ENCODE measurements at regions not wholly inside any gene's neighbourhood (a gene's known extent, or its start where the extent isn't known, plus 50 kb on each side); places are given as distances from the start of the nearest gene placed in this dataset.

GRCh38 chr6:71452697-71453370 is 164.2 kb downstream of the OGFRL1 start:
- no peaks in the 10 kb centered on the region for H3K27me3 ChIP-seq (ENCODE audit: control insufficient read depth in 2 of 2, insufficient read depth in 1 of 2, low read length in 1 of 2)
- no peak overlapping the region for H3K27ac ChIP-seq (ENCODE audit: low read depth in 1 of 2, low read length in 1 of 2)
- WGBS, result 88% methylated on average over 5 of the region's 5 CpGs
- no peak for DNase-seq (ENCODE audit: low read depth in 6 of 9, low spot score in 9 of 9)
- H3K4me1 ChIP-seq (ENCODE audit: control insufficient read depth in 2 of 2, insufficient read depth in 2 of 2, low read length in 2 of 2), result no peaks in the 10 kb centered on the region
- no peaks in the 10 kb centered on the region for H3K9me3 ChIP-seq (ENCODE audit: control insufficient read depth in 2 of 2, insufficient read depth in 1 of 2, low read length in 1 of 2)
- no peak overlapping the region for H3K4me3 ChIP-seq (ENCODE audit: low read length in 2 of 2)
- no peaks in the 10 kb centered on the region for H3K36me3 ChIP-seq (ENCODE audit: control insufficient read depth in 2 of 2, insufficient read depth in 2 of 2, low read length in 1 of 2)

GRCh38 chr6:71453371-71453706 is 164.7 kb downstream of the OGFRL1 start:
- no peaks in the 10 kb centered on the region for H3K4me1 ChIP-seq (ENCODE audit: control insufficient read depth in 2 of 2, insufficient read depth in 2 of 2, low read length in 2 of 2)
- no peaks in the 10 kb centered on the region for H3K36me3 ChIP-seq (ENCODE audit: control insufficient read depth in 2 of 2, insufficient read depth in 2 of 2, low read length in 1 of 2)
- no peaks in the 10 kb centered on the region for H3K9me3 ChIP-seq (ENCODE audit: control insufficient read depth in 2 of 2, insufficient read depth in 1 of 2, low read length in 1 of 2)
- no peak overlapping the region for H3K27ac ChIP-seq (ENCODE audit: low read depth in 1 of 2, low read length in 1 of 2)
- no peaks in the 10 kb centered on the region for H3K27me3 ChIP-seq (ENCODE audit: control insufficient read depth in 2 of 2, insufficient read depth in 1 of 2, low read length in 1 of 2)
- no peak for DNase-seq (ENCODE audit: low read depth in 6 of 9, low spot score in 9 of 9)
- H3K4me3 ChIP-seq (ENCODE audit: low read length in 2 of 2), result no peak overlapping the region

- H3K36me3 ChIP-seq (ENCODE audit: control insufficient read depth in 2 of 2, insufficient read depth in 2 of 2, low read length in 1 of 2), result no peaks in the 10 kb centered on the region
- H3K27me3 ChIP-seq (ENCODE audit: control insufficient read depth in 2 of 2, insufficient read depth in 1 of 2, low read length in 1 of 2), result no peaks in the 10 kb centered on the region
- H3K4me3 ChIP-seq (ENCODE audit: low read length in 2 of 2), result no peak overlapping the region
- H3K27ac ChIP-seq (ENCODE audit: low read depth in 1 of 2, low read length in 1 of 2), result no peak overlapping the region
- no peaks in the 10 kb centered on the region for H3K4me1 ChIP-seq (ENCODE audit: control insufficient read depth in 2 of 2, insufficient read depth in 2 of 2, low read length in 2 of 2)
- WGBS, result 89% methylated on average over 1 of the region's 1 CpG
- H3K9me3 ChIP-seq (ENCODE audit: control insufficient read depth in 2 of 2, insufficient read depth in 1 of 2, low read length in 1 of 2), result no peaks in the 10 kb centered on the region
- no peak for DNase-seq (ENCODE audit: low read depth in 6 of 9, low spot score in 9 of 9)
These were observed 165.4 kb downstream of the OGFRL1 start for GRCh38 chr6:71454056-71454455.

GRCh38 chr6:71457929-71458328 is 169.3 kb downstream of the OGFRL1 start:
- Histone ChIP-seq H3K9me3 (ENCODE audit: control insufficient read depth in 2 of 2, insufficient read depth in 1 of 2, low read length in 1 of 2) (no peaks in the 10 kb centered on the region), H3K27me3 (ENCODE audit: control insufficient read depth in 2 of 2, insufficient read depth in 1 of 2, low read length in 1 of 2) (no peaks in the 10 kb centered on the region), H3K4me1 (ENCODE audit: control insufficient read depth in 2 of 2, insufficient read depth in 2 of 2, low read length in 2 of 2) (no peaks in the 10 kb centered on the region), H3K4me3 (ENCODE audit: low read length in 2 of 2) (no peak overlapping the region), H3K27ac (ENCODE audit: low read depth in 1 of 2, low read length in 1 of 2) (no peak overlapping the region), H3K36me3 (ENCODE audit: control insufficient read depth in 2 of 2, insufficient read depth in 2 of 2, low read length in 1 of 2) (no peaks in the 10 kb centered on the region)
- WGBS, result 96% methylated on average over 1 of the region's 1 CpG
- DNase-seq (ENCODE audit: low read depth in 6 of 9, low spot score in 9 of 9), result no peak

GRCh38 chr6:71459162-71459561 is 170.6 kb downstream of the OGFRL1 start:
- Histone ChIP-seq H3K36me3 (ENCODE audit: control insufficient read depth in 2 of 2, insufficient read depth in 2 of 2, low read length in 1 of 2) (no peaks in the 10 kb centered on the region), H3K9me3 (ENCODE audit: control insufficient read depth in 2 of 2, insufficient read depth in 1 of 2, low read length in 1 of 2) (no peaks in the 10 kb centered on the region)
- 96% methylated on average over 2 of the region's 2 CpGs for WGBS

GRCh38 chr6:71460933-71461332 is 172.3 kb downstream of the OGFRL1 start:
- Histone ChIP-seq H3K27ac (ENCODE audit: low read depth in 1 of 2, low read length in 1 of 2) (no peak overlapping the region), H3K27me3 (ENCODE audit: control insufficient read depth in 2 of 2, insufficient read depth in 1 of 2, low read length in 1 of 2) (no peaks in the 10 kb centered on the region), H3K36me3 (ENCODE audit: control insufficient read depth in 2 of 2, insufficient read depth in 2 of 2, low read length in 1 of 2) (no peaks in the 10 kb centered on the region), H3K4me1 (ENCODE audit: control insufficient read depth in 2 of 2, insufficient read depth in 2 of 2, low read length in 2 of 2) (no peaks in the 10 kb centered on the region), H3K9me3 (ENCODE audit: control insufficient read depth in 2 of 2, insufficient read depth in 1 of 2, low read length in 1 of 2) (no peaks in the 10 kb centered on the region), H3K4me3 (ENCODE audit: low read length in 2 of 2) (no peak overlapping the region)
- WGBS, result 97% methylated on average over 3 of the region's 3 CpGs
- no peak for DNase-seq (ENCODE audit: low read depth in 6 of 9, low spot score in 9 of 9)

More at GRCh38 chr6:71459162-71459561, 170.6 kb downstream of the OGFRL1 start:
- H3K27ac ChIP-seq (ENCODE audit: low read depth in 1 of 2, low read length in 1 of 2), result no peak overlapping the region
- H3K4me1 ChIP-seq (ENCODE audit: control insufficient read depth in 2 of 2, insufficient read depth in 2 of 2, low read length in 2 of 2), result no peaks in the 10 kb centered on the region
- no peaks in the 10 kb centered on the region for H3K27me3 ChIP-seq (ENCODE audit: control insufficient read depth in 2 of 2, insufficient read depth in 1 of 2, low read length in 1 of 2)
- H3K4me3 ChIP-seq (ENCODE audit: low read length in 2 of 2), result no peak overlapping the region
- DNase-seq (ENCODE audit: low read depth in 6 of 9, low spot score in 9 of 9), result no peak

- no peak for DNase-seq (ENCODE audit: low read depth in 6 of 9, low spot score in 9 of 9)
- Histone ChIP-seq H3K4me3 (ENCODE audit: low read length in 2 of 2) (no peak overlapping the region), H3K27ac (ENCODE audit: low read depth in 1 of 2, low read length in 1 of 2) (no peak overlapping the region), H3K9me3 (ENCODE audit: control insufficient read depth in 2 of 2, insufficient read depth in 1 of 2, low read length in 1 of 2) (no peaks in the 10 kb centered on the region), H3K36me3 (ENCODE audit: control insufficient read depth in 2 of 2, insufficient read depth in 2 of 2, low read length in 1 of 2) (no peaks in the 10 kb centered on the region), H3K4me1 (ENCODE audit: control insufficient read depth in 2 of 2, insufficient read depth in 2 of 2, low read length in 2 of 2) (no peaks in the 10 kb centered on the region), H3K27me3 (ENCODE audit: control insufficient read depth in 2 of 2, insufficient read depth in 1 of 2, low read length in 1 of 2) (no peaks in the 10 kb centered on the region)
- WGBS, result 90% methylated on average over 1 of the region's 1 CpG
These were observed 174.4 kb downstream of the OGFRL1 start for GRCh38 chr6:71463061-71463460.

- Histone ChIP-seq H3K4me3 (ENCODE audit: low read length in 2 of 2) (no peak overlapping the region), H3K4me1 (ENCODE audit: control insufficient read depth in 2 of 2, insufficient read depth in 2 of 2, low read length in 2 of 2) (no peaks in the 10 kb centered on the region), H3K9me3 (ENCODE audit: control insufficient read depth in 2 of 2, insufficient read depth in 1 of 2, low read length in 1 of 2) (no peaks in the 10 kb centered on the region), H3K27ac (ENCODE audit: low read depth in 1 of 2, low read length in 1 of 2) (no peak overlapping the region), H3K36me3 (ENCODE audit: control insufficient read depth in 2 of 2, insufficient read depth in 2 of 2, low read length in 1 of 2) (no peaks in the 10 kb centered on the region), H3K27me3 (ENCODE audit: control insufficient read depth in 2 of 2, insufficient read depth in 1 of 2, low read length in 1 of 2) (no peaks in the 10 kb centered on the region)
- WGBS, result 65% methylated on average over 1 of the region's 1 CpG
- no peak for DNase-seq (ENCODE audit: low read depth in 6 of 9, low spot score in 9 of 9)
These were observed 176.5 kb downstream of the OGFRL1 start for GRCh38 chr6:71465096-71465495.

GRCh38 chr6:71466362-71466761 is 177.8 kb downstream of the OGFRL1 start:
- WGBS, result 97% methylated on average over 1 of the region's 1 CpG
- H3K4me3 ChIP-seq (ENCODE audit: low read length in 2 of 2), result no peak overlapping the region
- H3K36me3 ChIP-seq (ENCODE audit: control insufficient read depth in 2 of 2, insufficient read depth in 2 of 2, low read length in 1 of 2), result no peaks in the 10 kb centered on the region
- no peak for DNase-seq (ENCODE audit: low read depth in 6 of 9, low spot score in 9 of 9)
- H3K4me1 ChIP-seq (ENCODE audit: control insufficient read depth in 2 of 2, insufficient read depth in 2 of 2, low read length in 2 of 2), result no peaks in the 10 kb centered on the region
- no peak overlapping the region for H3K27ac ChIP-seq (ENCODE audit: low read depth in 1 of 2, low read length in 1 of 2)
- no peaks in the 10 kb centered on the region for H3K27me3 ChIP-seq (ENCODE audit: control insufficient read depth in 2 of 2, insufficient read depth in 1 of 2, low read length in 1 of 2)
- no peaks in the 10 kb centered on the region for H3K9me3 ChIP-seq (ENCODE audit: control insufficient read depth in 2 of 2, insufficient read depth in 1 of 2, low read length in 1 of 2)

- no peaks in the 10 kb centered on the region for H3K4me1 ChIP-seq (ENCODE audit: control insufficient read depth in 2 of 2, insufficient read depth in 2 of 2, low read length in 2 of 2)
These were observed 179.4 kb downstream of the OGFRL1 start for GRCh38 chr6:71468038-71468437.

More at GRCh38 chr6:71468038-71468437, 179.4 kb downstream of the OGFRL1 start:
- Histone ChIP-seq H3K36me3 (ENCODE audit: control insufficient read depth in 2 of 2, insufficient read depth in 2 of 2, low read length in 1 of 2) (no peaks in the 10 kb centered on the region), H3K4me3 (ENCODE audit: low read length in 2 of 2) (no peak overlapping the region), H3K27ac (ENCODE audit: low read depth in 1 of 2, low read length in 1 of 2) (no peak overlapping the region), H3K27me3 (ENCODE audit: control insufficient read depth in 2 of 2, insufficient read depth in 1 of 2, low read length in 1 of 2) (no peaks in the 10 kb centered on the region), H3K9me3 (ENCODE audit: control insufficient read depth in 2 of 2, insufficient read depth in 1 of 2, low read length in 1 of 2) (no peaks in the 10 kb centered on the region)
- no peak for DNase-seq (ENCODE audit: low read depth in 6 of 9, low spot score in 9 of 9)

All from thymus (tissue), 11 donors.